Gastroesophageal sphincter (tissue), 3 donors: ENCODE measurements at regions not wholly inside any gene's neighbourhood (a gene's known extent, or its start where the extent isn't known, plus 50 kb on each side); places are given as distances from the start of the nearest gene placed in this dataset.
A peak's percentile ranks its signal among the peaks of the same experiment; 100 is the strongest.

Source experiments
- CTCF ChIP-seq, 4 experiments: fragments of 200-600 bp in 2 of 4; fragments of 450-650 bp in 2 of 4; sonication (generic) in 1 of 4; IDR thresholded peaks; one replicate each; pipeline ENCODE4 v1.5.1; 2017 to 2019; ENCODE audit warnings: antibody characterized with exemption in 4 of 4, mild to moderate bottlenecking in 2 of 4, moderate library complexity in 2 of 4
- POLR2A ChIP-seq, 2 donors: fragments of 450-650 bp; IDR thresholded peaks; one replicate each; pipeline ENCODE4 v1.6.1; 2017; ENCODE audit warnings: antibody characterized with exemption in 2 of 2, mild to moderate bottlenecking in 2 of 2, moderate library complexity in 1 of 2
- POLR2AphosphoS5 ChIP-seq: sonication (generic); formaldehyde crosslinking; IDR thresholded peaks from one replicate; pipeline ENCODE4 v1.6.1; 2017; ENCODE audit warnings: antibody characterized with exemption

DNA sequence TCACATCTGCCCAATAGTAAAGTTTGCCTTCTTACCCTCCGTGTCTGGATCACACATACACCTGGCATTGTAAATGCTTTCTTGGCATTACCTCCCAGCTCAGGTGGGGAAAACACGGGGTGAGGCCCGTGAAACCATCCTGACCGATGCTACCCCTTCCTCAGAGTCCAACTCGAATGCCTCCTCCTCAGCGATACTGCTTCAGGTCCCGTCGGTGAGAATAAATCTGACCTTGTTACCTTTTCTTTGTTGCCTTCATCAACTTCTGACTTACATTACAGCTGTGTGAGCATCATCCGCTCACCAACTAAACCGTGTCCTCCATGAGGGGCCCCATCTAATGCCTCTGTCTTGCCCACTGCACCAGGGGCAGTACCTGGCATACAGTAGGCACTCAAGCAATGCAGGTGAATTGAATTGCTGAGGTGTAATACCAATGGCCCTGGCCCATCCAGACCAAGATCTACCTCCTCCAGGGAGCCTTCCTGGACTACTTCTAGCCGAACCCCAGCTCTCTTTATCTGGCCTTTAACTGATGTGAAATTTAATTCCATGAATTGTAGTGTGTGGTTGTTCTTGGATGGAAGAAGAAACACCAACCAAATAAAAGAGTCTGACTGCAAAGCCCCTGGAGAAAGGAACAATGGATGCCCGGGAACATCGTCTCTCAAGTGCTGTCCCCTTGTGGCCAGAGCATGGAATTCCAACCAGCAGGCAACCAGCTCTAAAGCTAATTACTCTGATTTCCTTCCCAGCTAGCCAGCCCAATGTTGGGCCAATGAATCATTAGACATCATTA lies 141.5 kb downstream of the ANKRD60 start:
- TF ChIP-seq POLR2A (IDR thresholded peaks at IDR 0.05) = no peak
- TF ChIP-seq CTCF (IDR thresholded peaks at IDR 0.05) = peak; percentile 66 to 89 (median 75)
- TF ChIP-seq POLR2AphosphoS5 = no peak
